Activated naive CD8-positive, alpha-beta T cell treated with anti-CD3 and anti-CD28 coated beads, Interleukin-2, amount 10 ng/mL, durations not matched to agents 7 days and 5 days (primary cell): ENCODE measurements at regions not wholly inside any gene's neighbourhood (a gene's known extent, or its start where the extent isn't known, plus 50 kb on each side); places are given as distances from the start of the nearest gene placed in this dataset.

Source experiments
- ATAC-seq: fragments of 150-1000 bp; cut with Tn5 transposase; one replicate; pipeline ENCODE4 v1.10.0; 2021; ENCODE audit warnings: low read depth, moderate library complexity
- POLR2A ChIA-PET: fragments of 350-600 bp; sonication (Branson Sonifier 250); formaldehyde crosslinking; loops from one replicate; lab custom pipeline; 2021; ENCODE audit warnings: antibody characterized with exemption; lab: Charles Lee
- DNase-seq: peaks from one replicate; pipeline ENCODE4 v3.0.0; 2021
- H3K27ac Mint-ChIP-seq: one replicate; pipeline ENCODE4 v1.8.0; 2022; ENCODE audit warnings: mild to moderate bottlenecking, mixed read lengths
- H3K27me3 Mint-ChIP-seq: one replicate; pipeline ENCODE4 v1.8.0; 2022; ENCODE audit warnings: mild to moderate bottlenecking, moderate library complexity, mixed read lengths
- H3K36me3 Mint-ChIP-seq: one replicate; pipeline ENCODE4 v1.8.0; 2021; ENCODE audit warnings: mild to moderate bottlenecking, mixed read lengths
- H3K4me1 Mint-ChIP-seq: one replicate; pipeline ENCODE4 v1.8.0; 2021; ENCODE audit warnings: mixed read lengths
- H3K4me3 Mint-ChIP-seq: one replicate; pipeline ENCODE4 v1.8.0; 2022; ENCODE audit warnings: mild to moderate bottlenecking, moderate library complexity, mixed read lengths
- H3K9me3 Mint-ChIP-seq: one replicate; pipeline ENCODE4 v1.8.0; 2021; ENCODE audit warnings: mixed read lengths

DNA sequence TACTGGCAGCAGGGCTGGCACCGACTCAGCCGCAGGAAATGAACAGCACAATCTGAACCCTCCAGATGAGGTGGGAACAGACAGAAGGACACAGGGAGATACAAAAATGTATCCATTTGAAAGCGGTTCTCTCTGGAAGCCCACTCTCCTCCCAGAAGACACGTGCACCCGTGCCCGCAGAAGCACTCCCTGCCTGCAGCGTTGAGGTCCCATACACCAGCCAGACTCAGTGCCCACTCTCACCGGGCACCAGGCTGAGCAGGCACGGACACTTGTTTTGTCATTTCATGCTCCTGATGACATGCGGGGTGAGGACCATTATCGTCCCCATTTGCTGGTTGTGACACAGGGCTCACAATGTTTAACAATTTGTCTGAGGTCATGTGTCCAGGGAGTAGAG, 297.4 kb upstream of the TLE3 start:
- Mint-ChIP-seq H3K27me3 (peaks cover 29% of the 10 kb centered on the region), H3K36me3 (no peaks in the 10 kb centered on the region), H3K9me3 (no peaks in the 10 kb centered on the region), H3K4me1 (no peaks in the 10 kb centered on the region), H3K27ac (no peak overlapping the region), H3K4me3 (no peak overlapping the region)
- POLR2A ChIA-PET: no interaction called here
- no peak for ATAC-seq
- DNase-seq: no peak

DNA sequence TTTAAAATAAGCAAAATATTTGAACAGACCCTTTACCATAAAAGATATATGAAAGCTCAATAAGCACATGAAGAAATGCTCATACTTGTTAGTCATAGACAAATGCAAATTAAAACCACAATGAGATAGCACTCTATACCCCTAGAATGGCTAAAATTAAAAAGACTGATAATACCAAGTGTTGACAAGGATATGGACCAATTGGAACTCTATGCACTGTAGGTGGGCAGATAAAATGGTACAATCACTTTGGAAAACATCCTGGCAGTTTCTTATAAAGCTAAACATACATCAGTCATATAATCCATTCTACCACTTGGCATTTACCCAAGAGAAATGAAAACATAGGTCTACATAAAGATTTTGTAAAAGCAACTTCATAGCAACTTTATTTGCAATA, 293.0 kb upstream of the TLE3 start:
- ATAC-seq (no peak), DNase-seq (no peak)
- Mint-ChIP-seq H3K4me3 (no peak overlapping the region), H3K27ac (no peak overlapping the region), H3K4me1 (no peaks in the 10 kb centered on the region), H3K9me3 (no peaks in the 10 kb centered on the region), H3K36me3 (no peaks in the 10 kb centered on the region), H3K27me3 (peaks cover 15% of the 10 kb centered on the region)
- POLR2A ChIA-PET: interaction anchor here (1.0 kb wide), 1 partner anchor 10 kb away, joined by 3 read pairs; no protein-coding TSS in a partner anchor

DNA sequence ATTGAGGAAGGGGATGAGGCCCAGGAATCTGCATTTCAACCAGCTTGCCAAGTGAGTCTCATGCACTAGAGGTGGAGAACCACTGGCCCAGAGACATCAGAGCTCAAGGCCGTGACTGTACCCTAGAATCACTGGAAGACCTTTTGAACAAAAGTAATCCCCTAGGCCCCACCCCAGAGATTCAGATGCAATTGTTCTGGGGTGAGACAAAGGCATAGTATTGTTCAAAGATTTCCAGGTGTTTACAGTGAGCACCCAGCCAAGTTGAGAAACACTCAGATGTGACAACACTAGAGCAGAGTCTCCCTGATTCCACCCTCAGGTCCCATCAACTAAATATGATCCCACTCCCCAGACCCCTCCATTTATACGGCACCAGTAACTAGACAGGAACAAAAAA, 290.3 kb upstream of the TLE3 start:
- Mint-ChIP-seq H3K4me3 (no peak overlapping the region), H3K9me3 (no peaks in the 10 kb centered on the region), H3K36me3 (no peaks in the 10 kb centered on the region), H3K4me1 (no peaks in the 10 kb centered on the region), H3K27me3 (peaks cover 9% of the 10 kb centered on the region), H3K27ac (no peak overlapping the region)
- POLR2A ChIA-PET: no interaction called here
- ATAC-seq: no peak
- no peak for DNase-seq

DNA sequence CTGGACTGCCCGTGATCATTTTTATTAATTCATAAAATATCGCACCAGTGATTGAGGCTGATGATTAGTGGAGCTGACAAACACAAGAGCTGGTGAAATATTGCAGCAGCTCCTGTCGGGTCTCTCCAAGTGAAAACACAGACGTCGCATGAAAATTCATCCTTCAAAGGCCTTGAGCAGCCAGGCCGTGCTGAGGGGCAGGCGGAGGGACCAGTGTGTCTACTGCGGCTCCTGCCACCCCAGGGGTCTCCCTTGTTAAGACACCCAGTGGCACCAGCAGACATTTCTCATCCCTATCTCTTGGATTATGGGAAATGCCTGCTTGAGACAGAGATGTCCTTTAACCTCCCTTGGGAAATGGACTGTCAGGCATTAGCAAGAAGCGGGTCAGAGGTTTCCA, 289.4 kb upstream of the TLE3 start:
- DNase-seq (no peak), ATAC-seq (no peak)
- no peaks in the 10 kb centered on the region for H3K36me3 Mint-ChIP-seq
- H3K27ac Mint-ChIP-seq: no peak overlapping the region
- POLR2A ChIA-PET: no interaction called here
- H3K27me3 Mint-ChIP-seq: peaks cover 7% of the 10 kb centered on the region
- no peaks in the 10 kb centered on the region for H3K4me1 Mint-ChIP-seq
- H3K4me3 Mint-ChIP-seq: no peak overlapping the region
- no peaks in the 10 kb centered on the region for H3K9me3 Mint-ChIP-seq

DNA sequence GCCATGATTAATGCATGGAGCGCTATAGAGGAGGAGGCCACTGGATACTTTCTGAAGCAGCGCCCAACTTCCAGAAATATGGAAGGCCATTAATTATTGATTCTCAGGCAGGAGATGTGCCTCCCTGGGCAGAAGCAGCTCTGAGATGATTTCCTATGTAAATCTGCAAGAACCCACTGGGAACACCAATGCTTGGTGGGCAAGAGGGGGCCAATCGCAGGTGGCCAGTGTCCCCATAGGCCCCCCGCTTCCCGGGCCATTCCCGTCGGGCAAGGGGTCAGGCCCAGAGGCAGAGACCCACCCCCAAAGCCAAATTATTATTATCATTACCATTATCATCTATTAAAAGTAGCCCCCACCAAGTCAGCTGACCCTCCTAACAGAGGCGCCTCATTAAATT, 288.0 kb upstream of the TLE3 start:
- Mint-ChIP-seq H3K4me3 (no peak overlapping the region), H3K36me3 (no peaks in the 10 kb centered on the region), H3K27me3 (peaks cover 4% of the 10 kb centered on the region), H3K9me3 (no peaks in the 10 kb centered on the region), H3K4me1 (no peaks in the 10 kb centered on the region), H3K27ac (no peak overlapping the region)
- DNase-seq: no peak
- ATAC-seq: no peak
- POLR2A ChIA-PET: no interaction called here

DNA sequence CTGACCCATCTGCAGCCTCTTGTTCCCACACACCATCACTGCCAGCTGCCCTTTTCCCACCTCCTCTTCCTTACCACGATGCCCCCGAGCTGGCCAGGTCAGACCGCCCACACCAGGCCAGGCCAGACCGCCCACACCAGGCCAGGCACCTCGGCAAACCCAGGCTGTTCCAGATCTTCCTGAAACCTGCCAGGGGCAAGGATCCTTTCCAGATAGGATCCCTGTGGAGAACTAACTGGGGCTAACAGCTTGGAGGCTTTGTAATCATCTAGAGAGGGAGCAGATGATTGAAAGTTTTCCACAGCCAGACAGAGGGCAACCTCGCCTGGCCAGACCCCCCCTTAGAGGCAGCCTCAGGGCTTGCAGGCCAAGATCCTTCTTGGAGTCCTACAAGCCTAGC, 287.3 kb upstream of the TLE3 start:
- Mint-ChIP-seq H3K27ac (no peak overlapping the region), H3K27me3 (peaks cover 3% of the 10 kb centered on the region), H3K4me1 (no peaks in the 10 kb centered on the region), H3K9me3 (no peaks in the 10 kb centered on the region), H3K36me3 (no peaks in the 10 kb centered on the region), H3K4me3 (no peak overlapping the region)
- ATAC-seq (no peak), DNase-seq (no peak)
- POLR2A ChIA-PET: no interaction called here

DNA sequence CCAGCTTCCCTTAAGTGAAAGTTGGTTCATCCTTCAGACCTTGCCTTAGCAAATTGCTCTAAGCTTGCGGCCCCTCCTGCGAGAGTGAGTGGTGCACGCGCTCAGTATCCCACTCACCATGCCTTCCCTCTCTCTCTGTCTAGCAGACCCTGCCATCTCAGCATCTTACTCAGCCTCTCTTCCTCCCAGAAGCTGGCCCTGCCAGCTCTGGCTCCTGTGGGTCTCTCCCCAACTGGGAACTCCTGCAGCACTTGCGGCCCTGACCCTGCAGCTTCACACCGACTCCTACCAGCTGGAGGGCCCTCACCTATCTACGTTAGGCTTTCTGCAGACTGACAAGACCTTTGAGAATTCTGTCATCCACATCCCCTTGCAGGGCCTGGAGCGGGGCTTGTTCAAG, 286.1 kb upstream of the TLE3 start:
- Mint-ChIP-seq H3K27me3 (peaks cover under 1% of the 10 kb centered on the region), H3K36me3 (no peaks in the 10 kb centered on the region), H3K4me1 (no peaks in the 10 kb centered on the region), H3K27ac (no peak overlapping the region), H3K4me3 (no peak overlapping the region), H3K9me3 (no peaks in the 10 kb centered on the region)
- POLR2A ChIA-PET: no interaction called here
- ATAC-seq: no peak
- no peak for DNase-seq

DNA sequence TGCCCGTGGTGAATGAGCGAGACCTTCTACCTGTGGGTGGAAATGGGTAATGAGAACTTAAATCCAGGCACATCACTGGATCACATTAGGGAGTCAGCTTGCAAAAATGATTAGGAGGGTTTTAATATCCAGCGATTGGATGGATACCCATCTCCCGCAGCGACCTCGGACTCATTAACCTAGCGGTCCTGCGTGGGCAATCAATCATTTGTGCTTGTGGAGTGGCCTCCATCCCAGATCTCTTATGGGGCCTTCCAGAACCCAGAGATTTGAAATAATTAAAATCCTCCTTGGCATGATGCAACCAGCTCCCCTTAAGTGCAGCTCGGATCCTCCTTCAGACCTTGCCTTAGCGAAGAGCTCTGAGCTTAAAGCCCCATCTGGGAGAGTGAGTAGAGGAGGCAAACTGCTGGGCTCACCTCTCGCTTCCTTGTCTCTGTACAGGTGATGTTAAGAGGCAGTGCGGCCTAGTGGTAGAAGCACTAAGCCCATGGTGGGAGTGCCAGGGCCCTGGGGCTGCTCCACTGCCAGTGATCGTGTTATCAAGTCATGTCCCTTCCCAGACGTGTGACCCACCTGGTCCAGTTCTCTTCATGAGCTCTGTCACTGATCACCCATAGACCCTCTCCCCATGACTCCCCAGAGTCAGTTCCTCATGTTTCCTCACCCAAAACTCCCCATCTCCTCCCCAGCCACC, 285.2 kb upstream of the TLE3 start:
- Mint-ChIP-seq H3K27me3 (peaks cover 5% of the 10 kb centered on the region), H3K36me3 (no peaks in the 10 kb centered on the region), H3K9me3 (no peaks in the 10 kb centered on the region), H3K27ac (no peak overlapping the region), H3K4me3 (no peak overlapping the region), H3K4me1 (no peaks in the 10 kb centered on the region)
- POLR2A ChIA-PET: no interaction called here
- DNase-seq (no peak), ATAC-seq (no peak)

DNA sequence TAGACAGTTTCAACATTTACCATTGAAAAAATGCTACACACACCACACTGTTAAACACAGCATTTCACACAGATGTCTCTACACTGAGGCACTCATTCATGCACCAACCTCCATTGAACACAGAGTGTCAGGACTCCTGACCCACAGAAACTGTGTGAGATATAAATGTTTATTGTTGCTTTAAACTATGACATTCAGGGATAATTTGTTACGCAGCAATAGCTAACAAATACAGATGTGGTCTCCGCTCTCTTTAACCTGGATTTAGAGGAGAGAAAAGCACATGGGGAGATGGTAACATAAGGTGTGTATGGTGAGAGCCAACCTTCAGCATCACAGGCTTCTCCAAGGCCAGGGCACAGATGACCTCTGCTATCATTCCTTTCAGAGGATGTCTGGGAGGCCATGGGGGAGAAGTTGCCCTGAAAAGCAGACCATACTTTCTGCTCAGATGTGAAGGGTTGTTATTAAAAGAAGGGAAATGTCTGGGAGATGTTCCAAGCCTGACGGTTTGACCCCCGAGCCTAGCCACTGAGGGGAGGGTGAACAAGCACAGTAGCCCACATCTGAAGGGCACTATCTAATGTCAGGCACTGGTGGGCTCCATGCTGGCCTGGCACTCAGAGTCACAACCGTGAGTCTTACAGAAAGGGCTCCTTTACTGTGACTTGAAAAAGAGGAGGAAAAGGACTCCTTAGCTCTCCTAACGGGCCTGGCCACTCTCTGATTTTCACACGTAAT, 284.5 kb upstream of the TLE3 start:
- no peaks in the 10 kb centered on the region for H3K4me1 Mint-ChIP-seq
- peaks cover 8% of the 10 kb centered on the region for H3K27me3 Mint-ChIP-seq
- no peak overlapping the region for H3K27ac Mint-ChIP-seq
- ATAC-seq (no peak), DNase-seq (no peak)
- H3K9me3 Mint-ChIP-seq: no peaks in the 10 kb centered on the region
- POLR2A ChIA-PET: no interaction called here
- H3K4me3 Mint-ChIP-seq: no peak overlapping the region
- no peaks in the 10 kb centered on the region for H3K36me3 Mint-ChIP-seq

DNA sequence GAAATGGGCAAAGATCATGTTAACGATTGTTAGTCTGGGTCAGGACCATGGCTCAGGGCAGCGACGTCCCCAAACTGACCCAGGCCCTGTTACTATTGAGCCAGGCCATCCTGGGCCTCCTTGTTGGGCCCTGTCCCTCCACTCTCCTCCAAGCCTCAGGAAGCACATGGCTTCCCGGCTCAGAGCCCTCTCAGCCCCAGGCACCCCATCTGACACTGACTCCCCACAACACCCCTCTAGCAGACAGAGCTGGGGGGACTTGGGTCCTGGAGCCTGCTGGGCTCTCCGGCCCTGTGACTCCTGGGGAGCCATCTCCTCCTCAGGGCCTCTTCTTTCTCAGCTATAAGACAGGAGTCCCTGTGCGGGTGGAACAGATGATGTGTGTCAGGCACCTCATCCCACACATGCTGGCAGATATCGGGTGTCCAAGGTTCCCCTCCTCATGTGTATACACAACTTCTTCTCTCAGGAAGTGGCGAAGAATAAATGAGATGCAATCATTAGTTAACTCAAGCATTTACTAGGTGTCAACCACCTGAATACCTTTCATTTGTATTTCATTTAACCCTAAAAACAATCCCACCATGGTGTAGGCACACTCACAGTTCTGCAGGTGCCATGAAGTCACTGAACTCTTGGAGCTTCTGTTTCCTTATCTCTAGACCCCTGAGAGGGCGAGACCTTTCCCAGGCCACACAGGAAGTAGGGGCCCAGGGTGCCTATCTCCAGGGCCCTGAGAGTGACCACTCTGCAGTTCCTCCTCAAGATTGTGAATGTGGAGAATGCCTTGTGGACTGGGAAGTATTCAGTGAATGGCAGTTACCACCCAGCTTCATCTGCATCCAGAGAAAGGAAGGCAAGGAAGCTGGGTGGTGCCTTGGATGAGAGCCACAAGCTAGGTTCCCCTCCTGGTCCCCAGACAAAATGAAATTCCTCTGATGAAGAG, 282.5 kb upstream of the TLE3 start:
- DNase-seq (no peak), ATAC-seq (no peak)
- no peak overlapping the region for H3K4me3 Mint-ChIP-seq
- H3K9me3 Mint-ChIP-seq: no peaks in the 10 kb centered on the region
- POLR2A ChIA-PET: interaction anchor here (1.1 kb wide), 1 partner anchor 10 kb away, joined by 3 read pairs; no protein-coding TSS in a partner anchor
- no peaks in the 10 kb centered on the region for H3K36me3 Mint-ChIP-seq
- peaks cover 23% of the 10 kb centered on the region for H3K27me3 Mint-ChIP-seq
- H3K4me1 Mint-ChIP-seq: peaks cover 2% of the 10 kb centered on the region
- H3K27ac Mint-ChIP-seq: no peak overlapping the region

DNA sequence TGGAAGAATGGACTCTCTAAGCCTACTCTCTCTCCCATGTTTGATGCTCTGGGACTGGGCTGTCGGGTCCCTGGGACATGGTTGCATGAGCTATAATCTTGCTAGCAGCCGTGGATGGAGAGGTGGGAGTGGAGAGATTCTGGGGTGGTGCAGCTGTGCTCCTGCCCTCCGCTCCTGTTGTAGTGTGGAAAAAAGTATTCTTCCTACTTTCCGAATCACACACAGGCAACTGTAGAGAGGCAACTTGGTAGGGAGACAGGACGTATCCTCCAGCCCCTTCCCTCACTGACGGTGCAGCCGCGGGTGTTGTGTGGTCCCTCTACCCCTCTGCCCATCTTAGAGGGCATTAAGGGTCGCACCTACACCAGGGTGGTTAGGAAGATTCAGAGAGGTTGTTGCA, 281.4 kb upstream of the TLE3 start:
- DNase-seq: no peak
- no peaks in the 10 kb centered on the region for H3K9me3 Mint-ChIP-seq

DNA sequence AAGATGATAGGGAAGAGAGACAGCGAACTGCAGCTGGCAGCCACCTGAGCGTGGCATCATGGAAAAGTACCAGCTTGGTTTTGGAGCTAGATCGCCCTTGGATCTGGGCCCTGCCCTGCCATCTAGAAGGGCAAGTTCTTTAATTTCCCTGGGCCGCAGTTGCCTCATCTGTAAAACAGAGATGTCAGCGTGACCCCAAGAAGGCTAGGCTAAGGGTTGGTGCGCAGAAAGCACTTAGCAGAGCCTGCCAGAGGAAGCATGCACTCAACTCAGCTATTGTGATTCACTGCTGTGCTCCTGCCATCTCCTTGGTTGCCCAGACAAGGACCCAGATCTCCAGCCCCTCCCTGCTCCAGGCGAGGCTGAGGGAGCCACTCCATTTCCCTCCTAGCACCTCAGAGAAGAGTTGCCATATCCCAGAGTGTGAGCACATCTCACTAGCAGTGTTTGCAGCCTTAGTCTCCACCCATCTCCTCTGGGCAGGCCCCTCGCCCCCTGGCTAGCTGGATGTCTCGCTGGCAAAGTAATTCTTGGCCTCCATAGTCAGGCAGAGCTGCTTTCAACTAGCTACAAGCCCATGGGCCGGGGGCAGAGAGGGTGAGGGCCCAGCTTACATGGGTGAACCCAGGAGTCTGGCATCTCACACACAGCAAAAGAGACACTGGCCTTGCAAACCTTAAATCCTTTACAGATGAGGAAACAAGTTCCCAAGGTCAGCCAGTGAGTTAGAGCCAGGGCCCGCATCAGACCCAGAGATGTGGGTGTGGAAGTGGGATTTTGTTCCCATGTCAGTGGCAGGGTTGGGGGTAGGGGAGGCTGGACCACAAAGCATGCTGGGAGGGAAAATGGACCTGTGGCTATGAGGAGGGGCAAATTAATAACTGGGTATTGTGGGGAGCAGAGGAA, 280.7 kb upstream of the TLE3 start:
- POLR2A ChIA-PET: no interaction called here
- no peak for ATAC-seq
- no peak for DNase-seq

More for the DNA sequence above, 281.4 kb upstream of the TLE3 start:
- ATAC-seq: no peak
- Mint-ChIP-seq H3K27ac (no peak overlapping the region), H3K36me3 (no peaks in the 10 kb centered on the region), H3K4me1 (peaks cover 2% of the 10 kb centered on the region), H3K27me3 (peaks cover 31% of the 10 kb centered on the region), H3K4me3 (no peak overlapping the region)
- POLR2A ChIA-PET: no interaction called here

More for the DNA sequence above, 280.7 kb upstream of the TLE3 start:
- peaks cover 2% of the 10 kb centered on the region for H3K4me1 Mint-ChIP-seq
- H3K27me3 Mint-ChIP-seq: peaks cover 35% of the 10 kb centered on the region
- H3K4me3 Mint-ChIP-seq: no peak overlapping the region
- H3K36me3 Mint-ChIP-seq: no peaks in the 10 kb centered on the region
- no peak overlapping the region for H3K27ac Mint-ChIP-seq
- H3K9me3 Mint-ChIP-seq: no peaks in the 10 kb centered on the region
